ENCODE measurements at regions not wholly inside any gene's neighbourhood (a gene's known extent, or its start where the extent isn't known, plus 50 kb on each side); places are given as distances from the start of the nearest gene placed in this dataset.

DNA sequence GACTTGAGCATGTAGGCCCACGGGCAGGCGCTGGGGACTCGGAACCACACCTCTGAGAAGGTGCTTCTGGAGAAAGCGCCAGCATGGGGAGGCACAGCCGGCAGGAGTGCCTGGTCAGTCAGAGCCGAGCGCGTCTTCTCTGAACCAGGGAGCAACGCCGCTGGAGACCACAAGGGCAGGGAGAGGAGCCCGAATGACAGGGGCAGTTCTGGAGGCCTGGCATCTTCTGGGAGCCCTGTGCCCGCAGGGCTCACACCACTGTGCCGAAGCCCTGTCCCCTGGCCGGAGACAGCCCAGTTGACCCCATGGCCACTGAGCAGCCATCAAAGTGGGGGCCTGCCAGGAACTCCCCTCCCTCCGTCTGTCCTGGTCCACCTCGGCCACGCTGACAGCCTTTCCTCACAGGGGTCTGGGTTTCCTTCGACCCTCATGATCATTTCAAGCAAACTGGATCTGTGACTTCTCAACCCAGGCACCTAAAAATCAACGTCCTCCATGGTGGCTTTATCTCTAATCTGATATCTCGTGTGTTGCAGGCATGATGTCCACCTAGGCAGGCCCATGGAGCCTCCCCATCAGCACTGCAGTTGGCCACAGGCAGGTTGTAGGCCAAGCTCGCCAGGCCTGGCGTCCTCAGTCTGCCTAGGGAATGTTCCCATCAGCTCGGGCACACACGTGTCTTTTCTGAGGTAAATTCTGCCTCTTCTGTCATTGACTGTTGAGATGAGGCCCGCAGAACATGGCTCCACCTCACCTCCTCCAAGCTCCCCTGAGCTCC is 299.3 kb upstream of the RTL1 start:
- H3K27me3 ChIP-seq, result no peaks in the 10 kb centered on the region
- no peak overlapping the region for H3K27ac ChIP-seq
- no peak overlapping the region for H3K4me3 ChIP-seq
- H3K36me3 ChIP-seq, result no peaks in the 10 kb centered on the region
- intact Hi-C loops (cut with DNase I), result no loop called here
- peak; percentile 64 to 72 for DNase-seq (ENCODE audit: extremely low spot score in 2 of 2)
- H3K4me1 ChIP-seq, result no peaks in the 10 kb centered on the region
- no peak for TF ChIP-seq POLR2A (IDR thresholded peaks at IDR 0.05)
- TF ChIP-seq POLR2AphosphoS5 (IDR thresholded peaks at IDR 0.05; ENCODE audit: insufficient read depth in 1 of 2, low read depth in 1 of 2), result no peak
- TF ChIP-seq, protein P1, sequence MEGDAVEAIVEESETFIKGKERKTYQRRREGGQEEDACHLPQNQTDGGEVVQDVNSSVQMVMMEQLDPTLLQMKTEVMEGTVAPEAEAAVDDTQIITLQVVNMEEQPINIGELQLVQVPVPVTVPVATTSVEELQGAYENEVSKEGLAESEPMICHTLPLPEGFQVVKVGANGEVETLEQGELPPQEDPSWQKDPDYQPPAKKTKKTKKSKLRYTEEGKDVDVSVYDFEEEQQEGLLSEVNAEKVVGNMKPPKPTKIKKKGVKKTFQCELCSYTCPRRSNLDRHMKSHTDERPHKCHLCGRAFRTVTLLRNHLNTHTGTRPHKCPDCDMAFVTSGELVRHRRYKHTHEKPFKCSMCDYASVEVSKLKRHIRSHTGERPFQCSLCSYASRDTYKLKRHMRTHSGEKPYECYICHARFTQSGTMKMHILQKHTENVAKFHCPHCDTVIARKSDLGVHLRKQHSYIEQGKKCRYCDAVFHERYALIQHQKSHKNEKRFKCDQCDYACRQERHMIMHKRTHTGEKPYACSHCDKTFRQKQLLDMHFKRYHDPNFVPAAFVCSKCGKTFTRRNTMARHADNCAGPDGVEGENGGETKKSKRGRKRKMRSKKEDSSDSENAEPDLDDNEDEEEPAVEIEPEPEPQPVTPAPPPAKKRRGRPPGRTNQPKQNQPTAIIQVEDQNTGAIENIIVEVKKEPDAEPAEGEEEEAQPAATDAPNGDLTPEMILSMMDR (IDR thresholded peaks at IDR 0.05), result no peak
- H3K9me3 ChIP-seq, result no peaks in the 10 kb centered on the region

DNA sequence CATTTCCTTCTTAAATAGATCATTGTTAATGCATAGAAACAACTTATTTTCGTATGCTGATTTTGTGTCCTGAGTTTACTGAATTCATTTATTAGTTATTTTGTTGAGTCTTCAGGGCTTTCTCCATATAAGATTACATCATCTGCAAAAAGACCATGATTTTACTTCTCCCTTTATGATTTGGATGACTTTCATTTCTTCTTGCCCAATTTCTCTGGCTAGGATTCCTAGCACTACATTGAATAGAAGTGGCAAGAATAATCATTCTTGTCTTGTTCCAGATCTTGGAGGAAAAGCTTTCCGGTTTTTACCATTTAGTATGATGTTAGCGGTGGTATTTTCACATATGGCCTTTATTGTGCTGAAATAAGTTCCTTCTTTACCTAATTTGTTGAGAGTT is 303.0 kb upstream of the RTL1 start:
- TF ChIP-seq, protein P1 (IDR thresholded peaks at IDR 0.05), result no peak
- TF ChIP-seq POLR2AphosphoS5 (IDR thresholded peaks at IDR 0.05; ENCODE audit: insufficient read depth in 1 of 2, low read depth in 1 of 2) (no peak), POLR2A (IDR thresholded peaks at IDR 0.05) (no peak)
- Histone ChIP-seq H3K4me1 (no peaks in the 10 kb centered on the region), H3K4me3 (no peak overlapping the region), H3K27me3 (no peaks in the 10 kb centered on the region), H3K36me3 (no peaks in the 10 kb centered on the region), H3K27ac (no peak overlapping the region), H3K9me3 (peaks cover 7% of the 10 kb centered on the region)
- intact Hi-C loops (cut with DNase I), result no loop called here
- DNase-seq (ENCODE audit: extremely low spot score in 2 of 2), result no peak

DNA sequence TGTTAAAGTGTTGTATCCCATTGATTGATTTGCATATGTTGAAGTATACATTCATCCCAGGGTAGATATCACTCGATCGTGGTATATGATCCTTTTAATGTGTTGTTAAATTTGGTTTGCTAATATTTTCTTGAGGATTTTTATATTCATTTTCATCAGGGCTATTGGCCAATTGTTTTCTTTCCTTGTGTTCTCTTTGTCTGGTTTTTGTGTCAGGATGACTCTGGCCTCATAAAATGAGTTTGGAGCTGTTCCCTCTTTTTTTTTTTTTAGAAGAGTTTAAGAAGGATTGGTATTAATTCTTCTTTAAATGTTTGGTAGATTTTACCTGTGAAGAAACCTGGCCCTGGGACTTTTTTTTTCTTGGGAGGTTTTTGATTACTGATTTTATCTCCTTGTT is 303.5 kb upstream of the RTL1 start:
- peaks cover 7% of the 10 kb centered on the region for H3K9me3 ChIP-seq
- intact Hi-C loops (cut with DNase I), result no loop called here
- no peaks in the 10 kb centered on the region for H3K36me3 ChIP-seq

DNA sequence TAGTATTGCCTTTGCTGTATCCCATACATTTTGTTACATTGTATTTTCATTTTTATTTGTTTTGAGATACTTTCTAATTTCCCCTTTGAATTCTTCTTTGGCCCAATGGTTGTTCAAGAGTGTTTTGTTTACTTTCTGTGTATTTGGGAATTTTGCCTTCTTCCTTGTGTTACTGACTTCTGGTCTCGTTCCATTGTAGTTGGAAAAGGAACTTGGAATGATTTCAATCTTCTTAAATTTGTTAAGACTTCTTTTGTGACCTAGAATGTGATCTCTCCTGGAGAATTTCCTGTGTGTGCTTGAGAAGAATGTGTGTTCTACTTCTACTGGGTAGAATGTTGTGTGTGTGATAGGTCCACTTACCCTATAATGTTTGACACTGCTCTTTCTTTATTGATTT is 304.4 kb upstream of the RTL1 start:
- Histone ChIP-seq H3K9me3 (peaks cover 7% of the 10 kb centered on the region), H3K27me3 (no peaks in the 10 kb centered on the region), H3K4me1 (no peaks in the 10 kb centered on the region), H3K27ac (no peak overlapping the region), H3K36me3 (no peaks in the 10 kb centered on the region), H3K4me3 (no peak overlapping the region)
- no peak for DNase-seq (ENCODE audit: extremely low spot score in 2 of 2)
- intact Hi-C loops (cut with DNase I), result no loop called here
- TF ChIP-seq, protein P1 (IDR thresholded peaks at IDR 0.05), result no peak
- no peak for TF ChIP-seq POLR2A (IDR thresholded peaks at IDR 0.05)
- TF ChIP-seq POLR2AphosphoS5 (IDR thresholded peaks at IDR 0.05; ENCODE audit: insufficient read depth in 1 of 2, low read depth in 1 of 2), result no peak

More for the DNA sequence above, 303.5 kb upstream of the RTL1 start:
- TF ChIP-seq POLR2AphosphoS5 (IDR thresholded peaks at IDR 0.05; ENCODE audit: insufficient read depth in 1 of 2, low read depth in 1 of 2), result no peak
- TF ChIP-seq, protein P1 (IDR thresholded peaks at IDR 0.05), result no peak
- no peak for TF ChIP-seq POLR2A (IDR thresholded peaks at IDR 0.05)
- Histone ChIP-seq H3K4me3 (no peak overlapping the region), H3K4me1 (no peaks in the 10 kb centered on the region), H3K27me3 (no peaks in the 10 kb centered on the region), H3K27ac (no peak overlapping the region)
- no peak for DNase-seq (ENCODE audit: extremely low spot score in 2 of 2)

DNA sequence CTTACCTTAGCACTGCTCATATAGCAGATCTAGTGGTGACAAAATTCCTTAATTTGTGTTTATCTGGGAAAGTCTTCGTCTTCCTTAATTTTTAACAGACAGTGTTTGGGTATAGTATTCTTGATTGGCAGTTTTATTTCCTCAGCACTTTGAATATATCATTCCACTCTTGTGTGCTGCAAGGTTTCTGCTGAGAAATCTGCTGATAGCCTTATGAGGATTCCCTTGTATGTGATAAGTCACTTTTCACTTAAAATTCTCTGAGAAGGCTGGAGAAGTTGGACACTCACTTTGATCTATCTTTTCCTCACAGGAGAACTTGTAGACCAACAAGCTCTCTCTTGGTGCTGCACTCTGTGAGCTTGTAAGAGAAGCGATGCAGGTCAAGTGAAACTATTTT is 306.1 kb upstream of the RTL1 start:
- TF ChIP-seq POLR2AphosphoS5 (IDR thresholded peaks at IDR 0.05; ENCODE audit: insufficient read depth in 1 of 2, low read depth in 1 of 2) (no peak), POLR2A (IDR thresholded peaks at IDR 0.05) (no peak)
- TF ChIP-seq, protein P1 (IDR thresholded peaks at IDR 0.05), result no peak
- DNase-seq (ENCODE audit: extremely low spot score in 2 of 2), result no peak
- no peaks in the 10 kb centered on the region for H3K27me3 ChIP-seq
- no peaks in the 10 kb centered on the region for H3K36me3 ChIP-seq
- no peak overlapping the region for H3K27ac ChIP-seq
- no peak overlapping the region for H3K4me3 ChIP-seq
- intact Hi-C loops (cut with DNase I), result no loop called here
- peaks cover 7% of the 10 kb centered on the region for H3K9me3 ChIP-seq
- H3K4me1 ChIP-seq, result no peaks in the 10 kb centered on the region

All from vagina (tissue), 2 donors.